ENCODE measurements at regions not wholly inside any gene's neighbourhood (a gene's known extent, or its start where the extent isn't known, plus 50 kb on each side); places are given as distances from the start of the nearest gene placed in this dataset.

DNA sequence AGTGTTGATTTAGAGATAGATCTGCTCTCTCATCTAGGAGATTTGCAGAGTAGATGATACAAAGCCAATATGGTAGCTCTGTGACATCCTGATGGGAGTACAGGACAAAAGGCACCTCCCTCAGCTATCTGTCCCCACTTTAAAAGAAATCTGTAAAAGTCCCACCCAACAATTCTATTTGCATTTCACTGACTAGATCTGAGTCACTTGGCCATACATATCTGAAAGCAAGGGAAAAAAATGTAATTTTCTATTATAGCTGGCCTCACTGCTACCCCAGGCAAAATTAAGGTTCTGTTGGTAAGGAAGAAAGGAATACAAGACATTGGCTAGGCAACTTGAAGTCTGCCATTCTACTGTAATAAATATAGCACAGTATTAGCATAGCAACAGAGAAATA lies 96.2 kb upstream of the RNF180 start:
- no peak overlapping the region for H3K4me3 Mint-ChIP-seq
- H3K27ac Mint-ChIP-seq = no peak overlapping the region
- H3K9me3 Mint-ChIP-seq = peaks cover 16% of the 10 kb centered on the region
- peaks cover 4% of the 10 kb centered on the region for H3K4me1 Mint-ChIP-seq
- peaks cover 11% of the 10 kb centered on the region for H3K27me3 Mint-ChIP-seq (ENCODE audit: low read depth, poor library complexity)
- no peak for TF ChIP-seq CTCF (IDR thresholded peaks at IDR 0.05)
- H3K36me3 Mint-ChIP-seq (ENCODE audit: low read depth) = no peaks in the 10 kb centered on the region
- DNase-seq = no peak

- Mint-ChIP-seq H3K36me3 (ENCODE audit: low read depth) (no peaks in the 10 kb centered on the region), H3K27ac (no peak overlapping the region), H3K4me1 (no peaks in the 10 kb centered on the region), H3K4me3 (no peak overlapping the region), H3K27me3 (ENCODE audit: low read depth, poor library complexity) (no peaks in the 10 kb centered on the region), H3K9me3 (peaks cover 13% of the 10 kb centered on the region)
- no peak for TF ChIP-seq CTCF (IDR thresholded peaks at IDR 0.05)
- no peak for DNase-seq
These were observed 88.1 kb upstream of the HTR1A start for GRCh38 chr5:64050296-64050695.

DNA sequence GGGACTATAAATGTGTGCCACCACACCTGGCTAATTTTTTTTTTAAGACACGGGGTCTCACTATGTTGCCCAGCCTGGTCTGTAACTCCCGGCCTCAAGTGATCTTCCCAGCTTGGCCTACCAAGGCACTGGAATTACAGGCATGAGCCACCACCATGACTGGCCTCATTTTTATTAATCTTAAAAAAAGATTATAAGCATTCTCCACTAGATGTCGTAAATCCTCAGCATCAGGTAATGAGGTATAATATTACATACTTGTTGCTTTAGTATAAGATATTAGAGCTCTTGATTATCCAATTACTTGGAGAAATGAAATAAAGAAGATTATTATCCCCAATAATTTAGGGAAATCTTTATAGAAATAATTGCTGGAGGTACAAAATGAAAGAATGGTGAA lies 78.2 kb upstream of the HTR1A start:
- Mint-ChIP-seq H3K27me3 (ENCODE audit: low read depth, poor library complexity) (peaks cover 2% of the 10 kb centered on the region), H3K27ac (no peak overlapping the region), H3K9me3 (peaks cover 52% of the 10 kb centered on the region), H3K4me1 (no peaks in the 10 kb centered on the region), H3K36me3 (ENCODE audit: low read depth) (no peaks in the 10 kb centered on the region), H3K4me3 (no peak overlapping the region)
- DNase-seq = no peak
- TF ChIP-seq CTCF (IDR thresholded peaks at IDR 0.05) = no peak

DNA sequence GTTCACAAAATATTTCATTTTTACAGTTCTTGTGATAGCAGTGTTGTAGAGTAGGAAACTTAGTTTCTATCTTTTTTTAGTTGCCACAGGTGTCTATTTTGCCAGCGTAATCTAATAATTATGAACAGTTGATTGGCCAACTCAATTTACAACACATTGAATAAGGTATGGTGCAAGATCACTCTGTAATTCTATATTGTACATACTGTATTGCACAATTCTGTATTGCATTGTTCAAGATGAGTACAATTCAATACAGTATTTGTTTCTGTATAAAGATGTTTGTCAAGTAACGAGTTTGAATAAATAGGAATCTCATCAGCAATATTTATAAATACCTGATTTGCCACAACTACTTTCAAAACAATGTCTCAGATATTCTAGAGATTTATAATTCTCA lies 64.2 kb upstream of the HTR1A start:
- Mint-ChIP-seq H3K4me3 (no peak overlapping the region), H3K4me1 (no peaks in the 10 kb centered on the region)
- TF ChIP-seq CTCF (IDR thresholded peaks at IDR 0.05) = no peak

DNA sequence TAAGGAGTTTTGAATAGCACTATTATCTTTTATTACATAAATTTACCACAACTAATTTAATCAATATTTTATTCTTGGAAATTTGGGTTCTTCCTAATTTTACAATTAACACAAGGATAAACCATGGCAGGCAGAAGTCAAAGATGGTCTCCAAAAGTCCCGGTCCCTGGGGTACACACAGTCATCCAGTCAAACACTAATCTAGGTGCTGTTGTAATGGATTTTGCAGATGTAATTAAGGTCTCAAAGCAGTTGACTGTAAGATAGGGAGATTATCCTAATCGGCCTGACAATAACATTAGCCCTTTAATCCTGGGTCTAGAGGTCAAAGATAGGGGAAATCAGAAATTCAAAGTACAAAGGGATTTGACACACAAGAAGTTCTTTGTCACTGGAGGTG lies 57.5 kb upstream of the HTR1A start:
- TF ChIP-seq CTCF (IDR thresholded peaks at IDR 0.05) = no peak
- no peak for DNase-seq
- Mint-ChIP-seq H3K4me3 (no peak overlapping the region), H3K27ac (no peak overlapping the region), H3K4me1 (no peaks in the 10 kb centered on the region), H3K9me3 (no peaks in the 10 kb centered on the region), H3K36me3 (ENCODE audit: low read depth) (no peaks in the 10 kb centered on the region), H3K27me3 (ENCODE audit: low read depth, poor library complexity) (peaks cover 7% of the 10 kb centered on the region)

More for the DNA sequence above, 64.2 kb upstream of the HTR1A start:
- H3K36me3 Mint-ChIP-seq (ENCODE audit: low read depth) = no peaks in the 10 kb centered on the region
- no peak overlapping the region for H3K27ac Mint-ChIP-seq
- DNase-seq = no peak
- peaks cover 5% of the 10 kb centered on the region for H3K27me3 Mint-ChIP-seq (ENCODE audit: low read depth, poor library complexity)
- H3K9me3 Mint-ChIP-seq = no peaks in the 10 kb centered on the region

- no peak for DNase-seq
- H3K9me3 Mint-ChIP-seq = no peaks in the 10 kb centered on the region
- H3K4me3 Mint-ChIP-seq = no peak overlapping the region
- no peaks in the 10 kb centered on the region for H3K36me3 Mint-ChIP-seq (ENCODE audit: low read depth)
- no peaks in the 10 kb centered on the region for H3K4me1 Mint-ChIP-seq
- TF ChIP-seq CTCF (IDR thresholded peaks at IDR 0.05) = no peak
- peaks cover 2% of the 10 kb centered on the region for H3K27me3 Mint-ChIP-seq (ENCODE audit: low read depth, poor library complexity)
- H3K27ac Mint-ChIP-seq = no peak overlapping the region
These were observed 56.7 kb upstream of the HTR1A start for GRCh38 chr5:64018966-64019365.

All from nephron progenitor cell (in vitro differentiated cells).